H1 (cell line): ENCODE measurements at regions not wholly inside any gene's neighbourhood (a gene's known extent, or its start where the extent isn't known, plus 50 kb on each side); places are given as distances from the start of the nearest gene placed in this dataset.

Source experiments
- CREB1 ChIP-seq: IDR thresholded peaks from 2 replicates; pipeline ENCODE4 v1.6.1; 2012; ENCODE audit warnings: inconsistent platforms
- EGR1 ChIP-seq: IDR thresholded peaks from 2 replicates; pipeline ENCODE4 v1.6.1; 2011; ENCODE audit warnings: low read depth, low read length, borderline replicate concordance
- NRF1 ChIP-seq: IDR thresholded peaks from 2 replicates; pipeline ENCODE4 v1.6.1; 2011; ENCODE audit warnings: mild to moderate bottlenecking, low read depth, low read length, improper control_type of control experiment
- SRF ChIP-seq: IDR thresholded peaks from 2 replicates; pipeline ENCODE4 v1.6.1; 2011; ENCODE audit warnings: mild to moderate bottlenecking, low read depth, low read length, moderate library complexity
- ZNF274 ChIP-seq: IDR thresholded peaks from 2 replicates; pipeline ENCODE4 v1.7.0; 2012; ENCODE audit warnings: low read length, borderline replicate concordance; ENCODE audit errors: extremely low read depth

DNA sequence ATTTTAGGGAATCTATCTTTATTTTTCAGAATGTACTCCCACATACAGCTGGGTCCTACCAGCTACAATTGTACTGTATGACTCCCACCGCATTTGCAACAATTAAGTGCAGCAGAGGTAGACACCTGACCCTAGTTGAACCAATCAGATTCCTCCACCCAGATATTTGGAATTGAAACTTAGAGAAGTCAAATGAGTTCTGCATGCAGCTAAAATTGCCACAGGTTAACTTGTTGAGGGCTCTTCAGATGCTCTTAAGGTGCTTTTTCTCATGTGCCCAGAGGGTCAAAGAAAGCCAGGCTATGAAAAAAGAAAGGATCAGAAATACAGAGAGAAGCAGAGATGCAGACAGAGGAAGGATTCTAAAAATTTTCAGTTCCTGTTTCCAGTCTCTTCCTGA is 68.0 kb upstream of the TES start (continued):
- no peak for TF ChIP-seq ZNF274
- no peak for TF ChIP-seq EGR1
- TF ChIP-seq SRF: no peak
- TF ChIP-seq CREB1: no peak
- no peak for TF ChIP-seq NRF1
